C4-2B (cell line): ENCODE measurements at regions not wholly inside any gene's neighbourhood (a gene's known extent, or its start where the extent isn't known, plus 50 kb on each side); places are given as distances from the start of the nearest gene placed in this dataset.
"Not testable (repeated sequence)": the region's sequence is repeated elsewhere in the genome, so short reads cannot be mapped to it uniquely, and the experiment has no call there.

Experiments used
- CTCF ChIP-seq: fragments of 450-650 bp; conservative IDR thresholded peaks from 2 replicates; pipeline ENCODE4 v1.5.1; 2017; ENCODE audit warnings: mild to moderate bottlenecking
- ZFX ChIP-seq: fragments of 450-650 bp; IDR thresholded peaks from 2 replicates; pipeline ENCODE4 v1.6.1; 2017

- TF ChIP-seq CTCF, ZFX: not testable (repeated sequence)
These were observed 89.3 kb upstream of the OLIG3 start for GRCh38 chr6:137583519-137583918.
